Spleen (tissue), 11 donors: ENCODE measurements at regions not wholly inside any gene's neighbourhood (a gene's known extent, or its start where the extent isn't known, plus 50 kb on each side); places are given as distances from the start of the nearest gene placed in this dataset.

Experiments
- DNase-seq: peaks from one replicate; pipeline ENCODE4 v3.0.0-alpha.2; 2020
- H3K27ac ChIP-seq, 8 donors: fragments of 200-600 bp; sonication (generic) in 7 of 8; 1 replicate in 4 of 8; 2 replicates in 4 of 8; pipeline versions ENCODE4 v1.5.0 to v1.8.0; 2016 to 2021; ENCODE audit warnings: inconsistent platforms in 4 of 8, mild to moderate bottlenecking in 4 of 8, moderate library complexity in 1 of 8
- H3K27me3 ChIP-seq, 7 donors: fragments of 200-600 bp; sonication (generic) in 6 of 7; replicated peaks in 1 of 7; 1 replicate in 4 of 7; 2 replicates in 3 of 7; pipeline versions ENCODE4 v1.5.0 to v1.8.0; 2016 to 2021; ENCODE audit warnings: inconsistent platforms in 3 of 7, mild to moderate bottlenecking in 1 of 7
- H3K36me3 ChIP-seq, 6 donors: fragments of 200-600 bp; sonication (generic) in 5 of 6; 1 replicate in 4 of 6; 2 replicates in 2 of 6; pipeline versions ENCODE4 v1.5.0 to v1.8.0; 2016 to 2021; ENCODE audit warnings: inconsistent platforms in 2 of 6
- H3K4me1 ChIP-seq, 6 donors: fragments of 200-600 bp; sonication (generic) in 5 of 6; 1 replicate in 3 of 6; 2 replicates in 3 of 6; pipeline versions ENCODE4 v1.5.0 to v1.8.0; 2016 to 2021; ENCODE audit warnings: inconsistent platforms in 3 of 6
- H3K4me3 ChIP-seq, 8 donors: fragments of 200-600 bp; sonication (generic) in 7 of 8; 1 replicate in 4 of 8; 2 replicates in 4 of 8; pipeline versions ENCODE4 v1.5.0 to v1.8.0; 2016 to 2021; ENCODE audit warnings: inconsistent platforms in 4 of 8, mild to moderate bottlenecking in 4 of 8, moderate library complexity in 2 of 8
- H3K9me3 ChIP-seq, 8 donors: fragments of 200-600 bp; sonication (generic) in 7 of 8; 1 replicate in 4 of 8; 2 replicates in 4 of 8; pipeline versions ENCODE4 v1.5.0 to v1.8.0; 2016 to 2021; ENCODE audit warnings: inconsistent platforms in 4 of 8
- POLR2A ChIP-seq, 3 donors: fragments of 450-650 bp; IDR thresholded peaks; one replicate each; pipeline ENCODE4 v1.5.1; 2017; ENCODE audit warnings: antibody characterized with exemption in 3 of 3, mild to moderate bottlenecking in 1 of 3
- POLR2AphosphoS5 ChIP-seq, 3 donors: sonication (generic); formaldehyde crosslinking; IDR thresholded peaks; one replicate each; pipeline ENCODE4 v1.5.1; 2017; ENCODE audit warnings: antibody characterized with exemption in 3 of 3
- WGBS, 5 donors: extraction: QIAGEN DNeasy Blood & Tissue Kit in 3 of 5; methylation state at CpG; one replicate each; pipeline versions ENCODE4 v1.1.5 to v1.1.7; 2013 to 2018; 5-methylcytosine and 5-hydroxymethylcytosine counted together
- intact Hi-C: fragments of 100-400 bp; cut with DNase I; formaldehyde crosslinking; loops from one replicate; pipeline ENCODE4 v1.15.0; 2023; ENCODE audit warnings: low total_unique reads
- TF ChIP-seq, protein P1 (sequence below), 11 experiments: fragments of 200-600 bp in 7 of 11; fragments of 450-650 bp in 4 of 11; sonication (generic) in 4 of 11; IDR thresholded peaks in 8 of 11; conservative IDR thresholded peaks in 3 of 11; 1 replicate in 7 of 11; 2 replicates in 4 of 11; pipeline versions ENCODE4 v1.4.0 to v1.8.0; 2016 to 2021; ENCODE audit warnings: antibody characterized with exemption in 11 of 11, inconsistent platforms in 4 of 11, mild to moderate bottlenecking in 1 of 11
- donor health status: healthy with polysubstance abuse.
- donor health status: DM: no; HTN: no; CAD: no; lungs with moderate emphysema.
- donor health status: DM: no; HTN: no; CAD: no.
- donor health status: Bipolar disorder and iron deficiency.
- donor health status: healthy.
- donor health status: DM: no; HTN: no; CAD: no.
- donor health status: DM: yes; HTN: yes; CAD: no.

- TF ChIP-seq, protein P1, sequence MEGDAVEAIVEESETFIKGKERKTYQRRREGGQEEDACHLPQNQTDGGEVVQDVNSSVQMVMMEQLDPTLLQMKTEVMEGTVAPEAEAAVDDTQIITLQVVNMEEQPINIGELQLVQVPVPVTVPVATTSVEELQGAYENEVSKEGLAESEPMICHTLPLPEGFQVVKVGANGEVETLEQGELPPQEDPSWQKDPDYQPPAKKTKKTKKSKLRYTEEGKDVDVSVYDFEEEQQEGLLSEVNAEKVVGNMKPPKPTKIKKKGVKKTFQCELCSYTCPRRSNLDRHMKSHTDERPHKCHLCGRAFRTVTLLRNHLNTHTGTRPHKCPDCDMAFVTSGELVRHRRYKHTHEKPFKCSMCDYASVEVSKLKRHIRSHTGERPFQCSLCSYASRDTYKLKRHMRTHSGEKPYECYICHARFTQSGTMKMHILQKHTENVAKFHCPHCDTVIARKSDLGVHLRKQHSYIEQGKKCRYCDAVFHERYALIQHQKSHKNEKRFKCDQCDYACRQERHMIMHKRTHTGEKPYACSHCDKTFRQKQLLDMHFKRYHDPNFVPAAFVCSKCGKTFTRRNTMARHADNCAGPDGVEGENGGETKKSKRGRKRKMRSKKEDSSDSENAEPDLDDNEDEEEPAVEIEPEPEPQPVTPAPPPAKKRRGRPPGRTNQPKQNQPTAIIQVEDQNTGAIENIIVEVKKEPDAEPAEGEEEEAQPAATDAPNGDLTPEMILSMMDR (IDR thresholded peaks at IDR 0.05 in 8 of 11, conservative IDR thresholded peaks at IDR 0.05 in 3 of 11): no peak
- TF ChIP-seq POLR2AphosphoS5 (IDR thresholded peaks at IDR 0.05) (no peak), POLR2A (IDR thresholded peaks at IDR 0.05) (no peak)
- no peak overlapping the region for H3K4me3 ChIP-seq
- no peaks in the 10 kb centered on the region for H3K36me3 ChIP-seq
- DNase-seq: no peak
- H3K27ac ChIP-seq: no peak overlapping the region
- H3K4me1 ChIP-seq: no peaks in the 10 kb centered on the region
- no peaks in the 10 kb centered on the region for H3K9me3 ChIP-seq
- intact Hi-C loops: no loop called here
- WGBS, 5 donors: 31 to 49% (median 44%) methylated on average over 9 of the region's 9 CpGs
- peaks cover 0 to 37% (median 0%) of the 10 kb centered on the region in 7 donors for H3K27me3 ChIP-seq
Observed at GRCh38 chr16:49021136-49021535, 260.5 kb downstream of the CBLN1 start.

GRCh38 chr16:49020436-49020835 is 261.2 kb downstream of the CBLN1 start:
- TF ChIP-seq POLR2AphosphoS5 (IDR thresholded peaks at IDR 0.05) (no peak), POLR2A (IDR thresholded peaks at IDR 0.05) (no peak)
- TF ChIP-seq, protein P1 (IDR thresholded peaks at IDR 0.05 in 8 of 11, conservative IDR thresholded peaks at IDR 0.05 in 3 of 11): no peak
- Histone ChIP-seq H3K27ac (no peak overlapping the region), H3K4me1 (no peaks in the 10 kb centered on the region), H3K27me3 (peaks cover 0 to 37% (median 0%) of the 10 kb centered on the region in 7 donors), H3K36me3 (no peaks in the 10 kb centered on the region), H3K4me3 (no peak overlapping the region), H3K9me3 (no peaks in the 10 kb centered on the region)
- 28 to 45% (median 35%) methylated on average over 5 of the region's 5 CpGs for WGBS, 5 donors
- intact Hi-C loops: no loop called here
- no peak for DNase-seq

DNA sequence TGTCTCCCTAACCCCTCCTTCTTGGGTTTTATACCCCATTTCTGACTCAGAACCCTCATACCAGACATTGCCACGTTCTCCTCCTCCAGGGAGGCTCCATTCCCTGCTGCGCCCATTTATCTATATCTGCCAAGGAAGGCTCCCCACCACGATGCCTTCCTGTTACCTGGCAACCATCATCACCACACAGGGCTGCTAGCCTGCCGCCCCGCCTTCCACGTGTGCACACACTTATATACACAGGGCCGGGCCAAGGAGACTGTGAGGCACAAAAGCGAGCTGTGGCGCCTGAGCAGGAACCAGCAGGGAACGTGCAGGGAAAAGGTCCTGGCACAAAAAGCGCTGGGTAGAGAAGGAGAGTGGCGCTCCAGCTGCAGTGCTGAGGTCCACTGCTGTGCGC is 261.8 kb downstream of the CBLN1 start:
- Histone ChIP-seq H3K4me1 (no peaks in the 10 kb centered on the region), H3K27ac (no peak overlapping the region), H3K4me3 (no peak overlapping the region), H3K9me3 (no peaks in the 10 kb centered on the region), H3K36me3 (no peaks in the 10 kb centered on the region), H3K27me3 (peaks cover 0 to 42% (median 0%) of the 10 kb centered on the region in 7 donors)
- TF ChIP-seq POLR2AphosphoS5 (IDR thresholded peaks at IDR 0.05): no peak
- TF ChIP-seq, protein P1 (IDR thresholded peaks at IDR 0.05 in 8 of 11, conservative IDR thresholded peaks at IDR 0.05 in 3 of 11): no peak
- TF ChIP-seq POLR2A (IDR thresholded peaks at IDR 0.05): no peak
- 64 to 73% (median 67%) methylated on average over 13 of the region's 13 CpGs for WGBS, 5 donors
- intact Hi-C loops: no loop called here
- no peak for DNase-seq

- H3K36me3 ChIP-seq: no peaks in the 10 kb centered on the region
- H3K9me3 ChIP-seq: no peaks in the 10 kb centered on the region
- WGBS, 5 donors: 12 to 20% (median 19%) methylated on average over 13 to 14 of the region's 14 CpGs
- no peak for DNase-seq
- no peaks in the 10 kb centered on the region for H3K4me1 ChIP-seq
- H3K4me3 ChIP-seq: no peak overlapping the region
- intact Hi-C loops: no loop called here
- peaks cover 0 to 47% (median 0%) of the 10 kb centered on the region in 7 donors for H3K27me3 ChIP-seq
- H3K27ac ChIP-seq: no peak overlapping the region
- TF ChIP-seq POLR2AphosphoS5 (IDR thresholded peaks at IDR 0.05): no peak
- TF ChIP-seq POLR2A (IDR thresholded peaks at IDR 0.05): no peak
- TF ChIP-seq, protein P1 (IDR thresholded peaks at IDR 0.05 in 8 of 11, conservative IDR thresholded peaks at IDR 0.05 in 3 of 11): no peak
Observed at GRCh38 chr16:49019081-49019633, 262.5 kb downstream of the CBLN1 start.
